A549 (cell line): ENCODE measurements at regions not wholly inside any gene's neighbourhood (a gene's known extent, or its start where the extent isn't known, plus 50 kb on each side); places are given as distances from the start of the nearest gene placed in this dataset.

Source experiments
- ATAC-seq, 2 experiments: fragments of 200-7000 bp in 1 of 2; fragments of >200 bp in 1 of 2; cut with Nextera tagmentation in 1 of 2; cut with Tn5 transposase in 1 of 2; 3 replicates each; pipeline versions ENCODE4 v1.8.0 to v1.9.1; 2018 to 2020; ENCODE audit warnings: mild to moderate bottlenecking in 1 of 2, moderate library complexity in 1 of 2
- CTCF ChIA-PET: fragments of 300-600 bp; sonication (Branson Sonifier 250); formaldehyde crosslinking; extraction: SDS; loops from one replicate; lab custom pipeline; 2021; ENCODE audit warnings: antibody characterized with exemption, inconsistent platforms; lab: Yijun Ruan, JAX
- POLR2A ChIA-PET: fragments of 350-600 bp; formaldehyde crosslinking; extraction: SDS; loops from one replicate; lab custom pipeline; 2021; ENCODE audit warnings: antibody characterized with exemption, inconsistent platforms; lab: Yijun Ruan, JAX
- DNase-seq, 2 experiments: peaks; one replicate each; pipeline versions ENCODE4 v3.0.0 to v3.0.0-alpha.2; 2011 to 2016; ENCODE audit warnings: low read depth in 1 of 2, low spot score in 1 of 2
- FAIRE-seq: peaks from 2 replicates; lab custom pipeline; 2011; peaks lifted over from hg19 to GRCh38; lab: Jason Lieb, UNC
- H3K27ac ChIP-seq, 2 experiments: fragments of >200 bp; sonication (Bioruptor Twin); formaldehyde crosslinking; 3 replicates each; pipeline ENCODE4 v1.5.1; 2016 to 2017
- H3K4me1 ChIP-seq: fragments of >200 bp; sonication (Bioruptor Twin); formaldehyde crosslinking; 3 replicates; pipeline ENCODE4 v1.6.1; 2016
- H3K4me2 ChIP-seq: fragments of >200 bp; sonication (Bioruptor Twin); formaldehyde crosslinking; 3 replicates; pipeline ENCODE4 v1.6.1; 2016
- H3K4me3 ChIP-seq: fragments of >200 bp; sonication (Bioruptor Twin); formaldehyde crosslinking; 3 replicates; pipeline ENCODE4 v1.5.1; 2016
- H3K9me3 ChIP-seq: fragments of >200 bp; sonication (Bioruptor Twin); formaldehyde crosslinking; 3 replicates; pipeline ENCODE4 v1.6.1; 2016
- CBX2 ChIP-seq: fragments of 200-600 bp; sonication (generic); IDR thresholded peaks from 2 replicates; pipeline ENCODE4 v1.6.1; 2016; ENCODE audit warnings: low read depth, mild to moderate bottlenecking, borderline replicate concordance
- CBX8 ChIP-seq: fragments of 200-600 bp; sonication (generic); IDR thresholded peaks from 2 replicates; pipeline ENCODE4 v1.6.1; 2016
- CHD4 ChIP-seq: fragments of 200-600 bp; sonication (generic); IDR thresholded peaks from 2 replicates; pipeline ENCODE4 v1.6.1; 2016; ENCODE audit warnings: antibody characterized with exemption, mild to moderate bottlenecking, borderline replicate concordance
- CTCF ChIP-seq: fragments of >200 bp; sonication (Bioruptor Twin); formaldehyde crosslinking; IDR thresholded peaks from 3 replicates; pipeline ENCODE4 v1.5.1; 2016
- EHF ChIP-seq: fragments of 250-450 bp; sonication (Bioruptor Pico); IDR thresholded peaks from 2 replicates; pipeline ENCODE4 v1.5.0; 2020; ENCODE audit warnings: mild to moderate bottlenecking
- EHMT2 ChIP-seq: fragments of 200-600 bp; sonication (generic); IDR thresholded peaks from 2 replicates; pipeline ENCODE4 v1.6.1; 2016; ENCODE audit warnings: antibody characterized with exemption, low read depth, mild to moderate bottlenecking, moderate library complexity
- EP300 ChIP-seq, 2 experiments: fragments of >200 bp; sonication (Bioruptor Twin); formaldehyde crosslinking; IDR thresholded peaks; 2 replicates in 1 of 2; 3 replicates in 1 of 2; pipeline ENCODE4 v1.6.1; 2016 to 2017
- FOSB ChIP-seq: fragments of 250-450 bp; sonication (Bioruptor Pico); IDR thresholded peaks from 2 replicates; pipeline ENCODE4 v1.5.0; 2020; ENCODE audit warnings: mild to moderate bottlenecking, moderate library complexity
- FOSL2 ChIP-seq, 2 experiments: fragments of 450-650 bp in 1 of 2; fragments of >200 bp in 1 of 2; sonication (Bioruptor Twin) in 1 of 2; formaldehyde crosslinking; IDR thresholded peaks; 2 replicates each; pipeline versions ENCODE4 v1.5.0 to v1.6.1; 2016 to 2020; ENCODE audit warnings: mild to moderate bottlenecking in 1 of 2, moderate library complexity in 1 of 2
- FOXS1 ChIP-seq: fragments of 250-450 bp; sonication (Bioruptor Pico); IDR thresholded peaks from 2 replicates; pipeline ENCODE4 v1.5.0; 2020; ENCODE audit warnings: mild to moderate bottlenecking, moderate library complexity
- HDAC2 ChIP-seq: fragments of 200-600 bp; sonication (generic); IDR thresholded peaks from 2 replicates; pipeline ENCODE4 v1.6.1; 2016
- HES2 ChIP-seq: fragments of >200 bp; sonication (Bioruptor Twin); formaldehyde crosslinking; IDR thresholded peaks from 2 replicates; pipeline ENCODE4 v1.6.1; 2016
- HEYL ChIP-seq: fragments of 250-450 bp; sonication (Bioruptor Pico); IDR thresholded peaks from 2 replicates; pipeline ENCODE4 v1.8.0; 2021; ENCODE audit warnings: mild to moderate bottlenecking, moderate library complexity
- HMGXB4 ChIP-seq: fragments of 250-450 bp; sonication (Bioruptor Pico); IDR thresholded peaks from 2 replicates; pipeline ENCODE4 v1.5.0; 2021; ENCODE audit warnings: mild to moderate bottlenecking, moderate library complexity, borderline replicate concordance
- HOXA7 ChIP-seq: fragments of 250-450 bp; sonication (Bioruptor Pico); IDR thresholded peaks from 2 replicates; pipeline ENCODE4 v1.5.0; 2020; ENCODE audit warnings: mild to moderate bottlenecking, moderate library complexity
- HOXB5 ChIP-seq: fragments of 250-450 bp; sonication (Bioruptor Pico); IDR thresholded peaks from 2 replicates; pipeline ENCODE4 v1.5.0; 2020; ENCODE audit warnings: mild to moderate bottlenecking, moderate library complexity
- MYC ChIP-seq: IDR thresholded peaks from 2 replicates; pipeline ENCODE4 v1.6.1; 2012; ENCODE audit warnings: mild to moderate bottlenecking, inconsistent platforms, low read length, improper control_type of control experiment, borderline replicate concordance
- NFE2L2 ChIP-seq: fragments of 150-350 bp; conservative IDR thresholded peaks from 2 replicates; pipeline ENCODE4 v1.6.1; 2014; ENCODE audit warnings: low read length
- NPAS2 ChIP-seq: fragments of 250-450 bp; sonication (Bioruptor Pico); IDR thresholded peaks from 2 replicates; pipeline ENCODE4 v1.8.0; 2022; ENCODE audit warnings: mild to moderate bottlenecking, moderate library complexity, borderline replicate concordance
- NR3C1 ChIP-seq: fragments of >200 bp; sonication (Bioruptor Twin); formaldehyde crosslinking; IDR thresholded peaks from 3 replicates; pipeline ENCODE4 v1.6.1; 2017
- POLR2A ChIP-seq: IDR thresholded peaks from 2 replicates; pipeline ENCODE4 v1.6.1; 2012; ENCODE audit warnings: mild to moderate bottlenecking, low read length
- POLR2AphosphoS2 ChIP-seq: conservative IDR thresholded peaks from 2 replicates; pipeline ENCODE4 v1.6.1; 2012; ENCODE audit warnings: low read length, improper control_type of control experiment, inconsistent platforms
- RARB ChIP-seq: fragments of 250-450 bp; sonication (Bioruptor Pico); IDR thresholded peaks from 2 replicates; pipeline ENCODE4 v1.8.0; 2021; ENCODE audit warnings: mild to moderate bottlenecking, moderate library complexity
- RCOR1 ChIP-seq: fragments of 150-350 bp; IDR thresholded peaks from 2 replicates; pipeline ENCODE4 v1.6.1; 2014; ENCODE audit warnings: antibody characterized with exemption, low read length, low read depth
- REST ChIP-seq: fragments of 200-600 bp; sonication (generic); IDR thresholded peaks from 2 replicates; pipeline ENCODE4 v1.6.1; 2016; ENCODE audit warnings: antibody characterized with exemption, mild to moderate bottlenecking, moderate library complexity
- RFX5 ChIP-seq: fragments of 450-650 bp; IDR thresholded peaks from 2 replicates; pipeline ENCODE4 v1.7.1; 2014; ENCODE audit warnings: antibody characterized with exemption, mild to moderate bottlenecking, moderate library complexity
- RNF2 ChIP-seq: fragments of 200-600 bp; sonication (generic); IDR thresholded peaks from 2 replicates; pipeline ENCODE4 v1.6.1; 2016; ENCODE audit warnings: low read depth, mild to moderate bottlenecking, antibody characterized with exemption, moderate library complexity, borderline replicate concordance
- SREBF2 ChIP-seq: fragments of 450-650 bp; IDR thresholded peaks from 2 replicates; pipeline ENCODE4 v1.6.1; 2014; ENCODE audit warnings: mild to moderate bottlenecking, moderate library complexity
- TFCP2L1 ChIP-seq: fragments of 250-450 bp; sonication (Bioruptor Pico); IDR thresholded peaks from 2 replicates; pipeline ENCODE4 v1.5.0; 2021; ENCODE audit warnings: mild to moderate bottlenecking
- ZC3H11A ChIP-seq: fragments of 450-650 bp; IDR thresholded peaks from 2 replicates; pipeline ENCODE4 v1.6.1; 2014; ENCODE audit warnings: antibody characterized with exemption, mild to moderate bottlenecking
- WGBS: methylation state at CpG from one replicate; pipeline ENCODE4 v1.1.6; 2017; ENCODE audit errors: missing lambda C conversion rate; 5-methylcytosine and 5-hydroxymethylcytosine counted together

- Histone ChIP-seq H3K4me2 (peak overlapping the region; percentile 5; the same call in 1 of the 3 replicates), H3K4me1 (no peaks in the 10 kb centered on the region), H3K9me3 (no peaks in the 10 kb centered on the region), H3K27ac (no peak overlapping the region)
- POLR2A ChIA-PET = no interaction called here
- WGBS = 7% methylated on average over 7 of the region's 11 CpGs
- FAIRE-seq = no peak
- CTCF ChIA-PET = no interaction called here
- 0 out of 6 replicates have a peak, but pooled peaks of 1 of the 2 experiments have one; percentile 15 for ATAC-seq
- TF ChIP-seq NR3C1 (no peak), HES2 (no peak), NPAS2 (CRISPR knock-in tag) (no peak), TFCP2L1 (CRISPR knock-in tag) (no peak), EP300 (IDR thresholded peaks at IDR 0.05) (no peak), RCOR1 (no peak), HOXB5 (CRISPR knock-in tag) (no peak), POLR2AphosphoS2 (no peak), POLR2A (no peak), NFE2L2 (no peak), FOSB (CRISPR knock-in tag) (no peak), EHMT2 (no peak), HDAC2 (no peak), HMGXB4 (CRISPR knock-in tag) (no peak), HOXA7 (no peak)
- TF ChIP-seq, all 56 proteins: peak for 0
- H3K4me3 ChIP-seq = no peak overlapping the region
- DNase-seq = no peak
Observed at GRCh38 chr10:7040681-7041080, 370.2 kb downstream of the SFMBT2 start.

GRCh38 chr10:7039859-7040258 is 371.0 kb downstream of the SFMBT2 start:
- no peak overlapping the region for H3K27ac ChIP-seq
- H3K4me3 ChIP-seq = no peak overlapping the region
- POLR2A ChIA-PET = no interaction called here
- DNase-seq (no peak), ATAC-seq (no peak), FAIRE-seq (no peak)
- H3K4me2 ChIP-seq = no peak overlapping the region
- CTCF ChIA-PET = interaction anchor here (1.4 kb wide), 1 partner anchor 16 kb away, joined by 5 read pairs; no protein-coding TSS in a partner anchor
- TF ChIP-seq RARB = no peak
- TF ChIP-seq SREBF2 = no peak
- TF ChIP-seq CHD4 = no peak
- TF ChIP-seq HOXA7 = no peak
- TF ChIP-seq HEYL (CRISPR knock-in tag) = no peak
- no peak for TF ChIP-seq MYC
- no peak for TF ChIP-seq CTCF
- TF ChIP-seq FOXS1 = no peak
- no peak for TF ChIP-seq CBX2
- TF ChIP-seq FOSL2 (IDR thresholded peaks at IDR 0.05) = no peak
- no peak for TF ChIP-seq FOSL2 (CRISPR knock-in tag; IDR thresholded peaks at IDR 0.05)
- H3K4me1 ChIP-seq = no peaks in the 10 kb centered on the region
- no peaks in the 10 kb centered on the region for H3K9me3 ChIP-seq

- POLR2A ChIA-PET = no interaction called here
- FAIRE-seq = no peak
- Histone ChIP-seq H3K9me3 (no peaks in the 10 kb centered on the region), H3K4me3 (no peak overlapping the region), H3K4me2 (no peak overlapping the region), H3K27ac (no peak overlapping the region), H3K4me1 (no peaks in the 10 kb centered on the region)
- CTCF ChIA-PET = no interaction called here
- no peak for ATAC-seq
- DNase-seq = no peak
- WGBS = 25% methylated on average over 1 of the region's 1 CpG
- TF ChIP-seq FOSB (CRISPR knock-in tag) = no peak
- no peak for TF ChIP-seq CBX2
- TF ChIP-seq ZC3H11A = no peak
- no peak for TF ChIP-seq CBX8
- TF ChIP-seq RFX5 = no peak
- TF ChIP-seq CHD4 = no peak
- TF ChIP-seq EHF (CRISPR knock-in tag) = no peak
- TF ChIP-seq MYC = no peak
- TF ChIP-seq POLR2AphosphoS2 = no peak
- TF ChIP-seq FOXS1 = no peak
- no peak for TF ChIP-seq REST
- no peak for TF ChIP-seq RNF2
- no peak for TF ChIP-seq RCOR1
Observed at GRCh38 chr10:7038416-7038815, 372.4 kb downstream of the SFMBT2 start.
